Karpas-422 (cell line): ENCODE measurements at regions not wholly inside any gene's neighbourhood (a gene's known extent, or its start where the extent isn't known, plus 50 kb on each side); places are given as distances from the start of the nearest gene placed in this dataset.
"Not testable (repeated sequence)": the region's sequence is repeated elsewhere in the genome, so short reads cannot be mapped to it uniquely, and the experiment has no call there.

ENCODE experiments used
- DNase-seq: peaks from one replicate; pipeline ENCODE4 v3.0.0-alpha.2; 2015
- H2AFZ ChIP-seq: fragments of 200-600 bp; sonication (generic); 2 replicates; pipeline ENCODE4 v1.6.1; 2014; ENCODE audit warnings: antibody characterized with exemption, low read length, mixed read lengths
- H3K27ac ChIP-seq: fragments of 200-600 bp; sonication (generic); 2 replicates; pipeline ENCODE4 v1.5.1; 2014; ENCODE audit warnings: mild to moderate bottlenecking, low read length, moderate library complexity
- H3K27me3 ChIP-seq: fragments of 200-600 bp; sonication (generic); 2 replicates; pipeline ENCODE4 v1.6.1; 2014; ENCODE audit warnings: low read length, mixed read lengths
- H3K36me3 ChIP-seq: fragments of 200-600 bp; sonication (generic); 2 replicates; pipeline ENCODE4 v1.6.1; 2014; ENCODE audit warnings: low read length, mixed read lengths; ENCODE audit not compliant: insufficient read depth
- H3K4me1 ChIP-seq: fragments of 200-600 bp; sonication (generic); 2 replicates; pipeline ENCODE4 v1.6.1; 2014; ENCODE audit warnings: mild to moderate bottlenecking, low read length, mixed read lengths
- H3K4me2 ChIP-seq: fragments of 200-600 bp; sonication (generic); 2 replicates; pipeline ENCODE4 v1.6.1; 2014; ENCODE audit warnings: low read length, low read depth, mild to moderate bottlenecking; ENCODE audit not compliant: poor library complexity, severe bottlenecking
- H3K4me3 ChIP-seq: fragments of 200-600 bp; sonication (generic); 2 replicates; pipeline ENCODE4 v1.5.1; 2014; ENCODE audit warnings: mild to moderate bottlenecking, antibody characterized with exemption, low read length, mixed read lengths
- H3K79me2 ChIP-seq: fragments of 200-600 bp; sonication (generic); 2 replicates; pipeline ENCODE4 v1.6.1; 2014; ENCODE audit warnings: mild to moderate bottlenecking, low read length, mixed read lengths
- H3K9ac ChIP-seq: fragments of 200-600 bp; sonication (generic); 2 replicates; pipeline ENCODE4 v1.6.0; 2014; ENCODE audit warnings: low read length
- H3K9me2 ChIP-seq: fragments of 200-600 bp; sonication (generic), shearing (Covaris generic); replicated peaks from 2 replicates; pipeline ENCODE4 v1.6.0; 2014; ENCODE audit warnings: mild to moderate bottlenecking, low read length, moderate library complexity; ENCODE audit not compliant: insufficient read depth
- H3K9me3 ChIP-seq: fragments of 300-700, 200-600 bp; sonication (generic); 2 replicates; pipeline ENCODE4 v1.6.1; 2014; ENCODE audit warnings: low read length, mixed read lengths
- H4K20me1 ChIP-seq: fragments of 200-600 bp; sonication (generic); 2 replicates; pipeline ENCODE4 v1.6.1; 2014; ENCODE audit warnings: mild to moderate bottlenecking, antibody characterized with exemption, low read length, low read depth; ENCODE audit not compliant: insufficient read depth

DNA sequence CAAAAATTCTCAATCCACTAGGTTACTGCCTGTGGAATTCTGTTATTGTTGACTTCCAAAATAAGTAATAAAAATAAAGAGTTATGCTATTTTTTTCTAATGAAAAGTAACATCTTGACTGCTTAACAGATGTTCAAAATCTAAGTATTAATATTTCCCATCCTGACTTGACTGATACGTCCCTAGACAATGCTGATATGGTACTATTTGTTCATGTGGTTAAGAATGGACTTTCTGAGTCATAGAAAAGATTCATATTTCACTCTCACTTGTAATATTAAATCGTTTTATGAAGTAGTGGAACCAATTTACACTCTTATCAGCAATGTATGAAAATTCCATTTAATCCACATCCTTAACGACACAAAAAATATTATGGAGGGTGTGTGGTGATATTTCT lies 104.8 kb upstream of the PLSCR5 start:
- Histone ChIP-seq H3K9me2 (no peaks in the 10 kb centered on the region; the same call in 1 of the 2 replicates), H3K36me3 (no peaks in the 10 kb centered on the region)

DNA sequence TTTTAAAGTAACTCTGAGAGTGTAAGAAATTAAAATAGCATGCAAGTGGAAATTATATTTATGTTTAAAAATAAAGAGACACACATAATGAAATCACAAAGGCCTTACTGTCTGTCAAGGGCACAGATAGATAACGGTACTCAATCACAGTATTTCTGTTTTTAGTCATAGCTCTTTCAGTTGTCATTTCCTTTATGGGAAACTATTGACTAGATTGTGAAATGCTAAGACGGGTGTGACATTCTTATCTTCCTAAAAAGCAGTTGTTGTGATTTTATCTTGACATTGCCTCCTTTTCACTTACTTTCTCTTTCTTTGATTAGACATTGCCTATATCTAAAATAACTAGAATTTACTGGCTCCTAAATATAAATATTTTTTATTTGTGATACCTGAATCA lies 100.1 kb upstream of the PLSCR5 start:
- Histone ChIP-seq H3K9ac (no peak overlapping the region), H3K27ac (no peak overlapping the region)

More for the DNA sequence above, 104.8 kb upstream of the PLSCR5 start:
- DNase-seq, result no peak
- no peak overlapping the region for H2AFZ ChIP-seq
- H3K9me3 ChIP-seq, result no peaks in the 10 kb centered on the region; the same call in 1 of the 2 replicates
- no peaks in the 10 kb centered on the region for H3K4me1 ChIP-seq
- no peak overlapping the region for H3K4me2 ChIP-seq
- no peak overlapping the region for H3K4me3 ChIP-seq
- H3K27ac ChIP-seq, result no peak overlapping the region
- no peak overlapping the region for H3K9ac ChIP-seq
- no peaks in the 10 kb centered on the region for H4K20me1 ChIP-seq
- H3K27me3 ChIP-seq, result no peaks in the 10 kb centered on the region
- no peaks in the 10 kb centered on the region for H3K79me2 ChIP-seq

DNA sequence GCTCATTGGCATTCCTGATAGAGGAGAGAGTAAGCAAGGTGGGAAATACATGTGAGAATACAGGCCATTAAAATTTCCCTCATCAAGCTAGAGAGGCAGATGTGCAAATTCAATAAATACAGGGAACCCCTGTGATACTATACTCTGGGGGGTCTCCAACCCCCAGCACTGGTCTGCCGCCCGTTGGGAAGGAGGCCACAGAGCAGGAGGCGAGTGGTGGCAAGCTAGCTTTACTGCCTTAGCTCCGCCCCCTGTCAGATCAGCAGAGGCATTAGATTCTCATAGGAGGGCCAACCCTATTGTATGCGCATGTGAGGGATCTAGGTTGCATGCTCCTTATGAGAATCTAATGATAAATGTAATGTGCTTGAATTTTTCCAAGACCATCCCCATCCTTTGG lies 97.1 kb upstream of the PLSCR5 start:
- no peak for DNase-seq
- no peaks in the 10 kb centered on the region for H4K20me1 ChIP-seq
- H3K9ac ChIP-seq, result no peak overlapping the region
- no peaks in the 10 kb centered on the region for H3K9me2 ChIP-seq
- no peak overlapping the region for H3K27ac ChIP-seq
- no peaks in the 10 kb centered on the region for H3K4me1 ChIP-seq
- H3K79me2 ChIP-seq, result no peaks in the 10 kb centered on the region
- no peaks in the 10 kb centered on the region for H3K36me3 ChIP-seq
- H3K27me3 ChIP-seq, result no peaks in the 10 kb centered on the region
- no peak overlapping the region for H3K4me3 ChIP-seq
- H3K4me2 ChIP-seq, result no peak overlapping the region
- H2AFZ ChIP-seq, result no peak overlapping the region
- H3K9me3 ChIP-seq, result no peaks in the 10 kb centered on the region; the same call in 1 of the 2 replicates

More for the DNA sequence above, 100.1 kb upstream of the PLSCR5 start:
- Histone ChIP-seq H3K4me3 (no peak overlapping the region), H3K4me2 (no peak overlapping the region), H2AFZ (no peak overlapping the region), H3K9me3 (no peaks in the 10 kb centered on the region; the same call in 1 of the 2 replicates), H3K36me3 (no peaks in the 10 kb centered on the region), H3K9me2 (no peaks in the 10 kb centered on the region; the same call in 1 of the 2 replicates), H3K4me1 (no peaks in the 10 kb centered on the region), H4K20me1 (no peaks in the 10 kb centered on the region), H3K27me3 (no peaks in the 10 kb centered on the region), H3K79me2 (no peaks in the 10 kb centered on the region)
- no peak for DNase-seq

DNA sequence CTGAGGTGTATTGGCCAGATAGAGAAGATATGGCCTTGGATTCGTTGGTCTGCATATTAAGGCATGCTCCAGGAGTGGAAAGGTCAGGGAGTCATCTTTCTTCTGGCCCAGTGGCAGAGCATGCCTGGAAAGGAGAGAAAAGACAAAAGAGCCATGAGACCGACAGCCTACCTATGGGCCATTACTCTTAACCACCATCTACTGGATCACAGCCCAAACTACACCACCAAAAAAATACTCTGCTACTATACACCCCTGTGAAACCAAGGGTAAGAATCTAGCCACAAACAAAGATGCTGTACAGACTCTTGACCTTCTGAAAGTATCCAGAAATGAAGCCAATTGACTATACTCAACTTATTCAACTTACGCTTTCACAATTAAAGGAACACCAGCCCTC lies 96.1 kb upstream of the PLSCR5 start:
- Histone ChIP-seq H4K20me1 (no peaks in the 10 kb centered on the region), H3K4me2 (no peak overlapping the region), H3K9me3 (no peaks in the 10 kb centered on the region), H3K27me3 (no peaks in the 10 kb centered on the region), H3K4me3 (no peak overlapping the region), H3K36me3 (no peaks in the 10 kb centered on the region), H3K4me1 (no peaks in the 10 kb centered on the region), H3K79me2 (no peaks in the 10 kb centered on the region), H2AFZ (no peak overlapping the region), H3K9ac (no peak overlapping the region), H3K27ac (no peak overlapping the region), H3K9me2 (no peaks in the 10 kb centered on the region)
- no peak for DNase-seq

GRCh38 chr3:146700025-146700424 lies 94.9 kb upstream of the PLSCR5 start:
- H3K9me3 ChIP-seq, H3K27ac ChIP-seq, H3K4me1 ChIP-seq, H3K9ac ChIP-seq, H3K4me2 ChIP-seq, H3K79me2 ChIP-seq, H4K20me1 ChIP-seq, H3K9me2 ChIP-seq, H3K4me3 ChIP-seq, H3K36me3 ChIP-seq, DNase-seq, H3K27me3 ChIP-seq, H2AFZ ChIP-seq: not testable (repeated sequence)

DNA sequence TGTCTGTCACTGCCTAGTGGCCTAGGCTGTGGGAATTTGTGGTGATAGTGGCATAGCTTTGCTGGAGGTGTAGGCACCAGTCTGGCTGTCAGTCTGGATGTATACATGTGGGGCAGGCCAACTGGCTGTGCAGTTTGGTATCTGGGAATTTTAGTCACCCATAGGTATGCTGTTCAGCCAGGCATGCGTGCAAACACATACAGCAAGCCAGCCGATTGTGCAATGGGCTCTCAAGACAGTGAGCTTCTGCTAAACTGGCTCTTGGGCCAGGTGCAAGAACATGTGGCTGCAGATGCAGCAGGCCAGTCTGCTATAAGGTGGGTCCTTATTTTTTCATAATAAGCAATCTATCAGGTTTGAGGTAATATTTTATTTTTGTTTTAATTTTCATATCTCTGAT lies 87.1 kb upstream of the PLSCR5 start:
- no peaks in the 10 kb centered on the region for H3K27me3 ChIP-seq
- H3K9me2 ChIP-seq, result no peaks in the 10 kb centered on the region
- H4K20me1 ChIP-seq, result no peaks in the 10 kb centered on the region
- no peak overlapping the region for H2AFZ ChIP-seq
- H3K79me2 ChIP-seq, result no peaks in the 10 kb centered on the region
- H3K9me3 ChIP-seq, result peaks cover 9% of the 10 kb centered on the region; the same call in 1 of the 2 replicates
- H3K36me3 ChIP-seq, result no peaks in the 10 kb centered on the region
- no peak overlapping the region for H3K4me2 ChIP-seq
- no peak overlapping the region for H3K9ac ChIP-seq
- no peak for DNase-seq
- H3K4me3 ChIP-seq, result no peak overlapping the region
- no peaks in the 10 kb centered on the region for H3K4me1 ChIP-seq
- no peak overlapping the region for H3K27ac ChIP-seq

GRCh38 chr3:146685050-146685814 lies 80.1 kb upstream of the PLSCR5 start:
- H3K27ac ChIP-seq, result no peak overlapping the region
- H3K27me3 ChIP-seq, result no peaks in the 10 kb centered on the region
- H3K4me3 ChIP-seq, result no peak overlapping the region
- H3K4me2 ChIP-seq, result no peak overlapping the region
- no peaks in the 10 kb centered on the region for H4K20me1 ChIP-seq
- no peaks in the 10 kb centered on the region for H3K4me1 ChIP-seq
- H3K36me3 ChIP-seq, result no peaks in the 10 kb centered on the region
- H2AFZ ChIP-seq, result no peak overlapping the region
- H3K9me2 ChIP-seq, result no peaks in the 10 kb centered on the region
- H3K79me2 ChIP-seq, result no peaks in the 10 kb centered on the region
- H3K9ac ChIP-seq, result no peak overlapping the region
- no peak for DNase-seq
- H3K9me3 ChIP-seq, result peaks cover 6% of the 10 kb centered on the region; the same call in 1 of the 2 replicates

DNA sequence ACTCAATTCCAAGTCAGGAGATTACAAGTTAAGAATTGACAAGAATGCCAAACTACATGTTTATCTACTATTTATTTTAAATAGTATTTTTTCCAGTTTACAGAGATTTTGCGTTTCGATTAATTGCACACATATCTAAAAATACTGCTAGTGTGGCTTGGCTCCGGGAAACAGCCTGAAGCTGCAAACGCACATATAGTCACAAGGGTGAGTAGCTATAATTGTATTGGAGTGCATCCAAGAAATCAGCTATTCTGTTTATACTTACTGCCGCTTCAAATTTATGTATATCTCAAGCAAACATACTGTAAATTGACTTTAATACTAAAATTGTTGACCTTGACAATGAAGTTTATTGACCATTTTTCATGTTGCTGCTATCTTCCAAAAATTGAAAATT lies 77.0 kb upstream of the PLSCR5 start:
- H2AFZ ChIP-seq, result no peak overlapping the region
- H3K9ac ChIP-seq, result no peak overlapping the region
- H4K20me1 ChIP-seq, result no peaks in the 10 kb centered on the region
- H3K9me3 ChIP-seq, result no peaks in the 10 kb centered on the region; the same call in 1 of the 2 replicates
- H3K27ac ChIP-seq, result no peak overlapping the region
- no peak overlapping the region for H3K4me3 ChIP-seq
- H3K9me2 ChIP-seq, result no peaks in the 10 kb centered on the region
- no peaks in the 10 kb centered on the region for H3K79me2 ChIP-seq
- no peak overlapping the region for H3K4me2 ChIP-seq
- H3K4me1 ChIP-seq, result no peaks in the 10 kb centered on the region
- DNase-seq, result no peak
- H3K27me3 ChIP-seq, result no peaks in the 10 kb centered on the region
- no peaks in the 10 kb centered on the region for H3K36me3 ChIP-seq
